ENCODE measurements at regions not wholly inside any gene's neighbourhood (a gene's known extent, or its start where the extent isn't known, plus 50 kb on each side); places are given as distances from the start of the nearest gene placed in this dataset.

- no peak overlapping the region for H3K27ac ChIP-seq
- TF ChIP-seq POLR2A (IDR thresholded peaks at IDR 0.05) (no peak), CTCF (IDR thresholded peaks at IDR 0.05) (no peak)
- no peak overlapping the region for H3K4me3 ChIP-seq
- H3K27me3 ChIP-seq, result no peaks in the 10 kb centered on the region
- no peak for DNase-seq
- no peaks in the 10 kb centered on the region for H3K36me3 ChIP-seq
- no peaks in the 10 kb centered on the region for H3K9me3 ChIP-seq
- no peaks in the 10 kb centered on the region for H3K4me1 ChIP-seq
These were observed 758.7 kb upstream of the MAN1A1 start for GRCh38 chr6:120108061-120108795.

GRCh38 chr6:120103618-120104017 is 754.1 kb upstream of the MAN1A1 start:
- DNase-seq, result no peak
- no peaks in the 10 kb centered on the region for H3K9me3 ChIP-seq
- H3K4me3 ChIP-seq, result no peak overlapping the region
- no peaks in the 10 kb centered on the region for H3K4me1 ChIP-seq
- no peak overlapping the region for H3K27ac ChIP-seq
- H3K36me3 ChIP-seq, result no peaks in the 10 kb centered on the region
- TF ChIP-seq CTCF (IDR thresholded peaks at IDR 0.05), result no peak
- TF ChIP-seq POLR2A (IDR thresholded peaks at IDR 0.05), result no peak
- no peaks in the 10 kb centered on the region for H3K27me3 ChIP-seq

GRCh38 chr6:120096696-120097260 is 747.2 kb upstream of the MAN1A1 start:
- Histone ChIP-seq H3K9me3 (no peaks in the 10 kb centered on the region), H3K27me3 (no peaks in the 10 kb centered on the region), H3K4me1 (no peaks in the 10 kb centered on the region), H3K4me3 (no peak overlapping the region), H3K27ac (no peak overlapping the region), H3K36me3 (no peaks in the 10 kb centered on the region)
- TF ChIP-seq CTCF (IDR thresholded peaks at IDR 0.05) (no peak), POLR2A (IDR thresholded peaks at IDR 0.05) (no peak)
- no peak for DNase-seq

- no peaks in the 10 kb centered on the region for H3K9me3 ChIP-seq
- DNase-seq, result no peak
- no peaks in the 10 kb centered on the region for H3K27me3 ChIP-seq
- H3K36me3 ChIP-seq, result no peaks in the 10 kb centered on the region
- H3K4me3 ChIP-seq, result no peak overlapping the region
- no peak overlapping the region for H3K27ac ChIP-seq
- H3K4me1 ChIP-seq, result no peaks in the 10 kb centered on the region
- no peak for TF ChIP-seq POLR2A (IDR thresholded peaks at IDR 0.05)
- TF ChIP-seq CTCF (IDR thresholded peaks at IDR 0.05), result no peak
These were observed 733.6 kb upstream of the MAN1A1 start for GRCh38 chr6:120083186-120083585.

- Histone ChIP-seq H3K36me3 (no peaks in the 10 kb centered on the region), H3K4me3 (no peak overlapping the region), H3K27me3 (no peaks in the 10 kb centered on the region), H3K9me3 (no peaks in the 10 kb centered on the region), H3K4me1 (no peaks in the 10 kb centered on the region), H3K27ac (no peak overlapping the region)
- no peak for TF ChIP-seq POLR2A (IDR thresholded peaks at IDR 0.05)
- TF ChIP-seq CTCF (IDR thresholded peaks at IDR 0.05), result peak in 1 of 6 experiments; percentile 4
- DNase-seq, result no peak
These were observed 727.9 kb upstream of the MAN1A1 start for GRCh38 chr6:120077489-120077888.

Data from Peyer's patch (tissue), 4 donors.